ENCODE measurements at regions not wholly inside any gene's neighbourhood (a gene's known extent, or its start where the extent isn't known, plus 50 kb on each side); places are given as distances from the start of the nearest gene placed in this dataset.

DNA sequence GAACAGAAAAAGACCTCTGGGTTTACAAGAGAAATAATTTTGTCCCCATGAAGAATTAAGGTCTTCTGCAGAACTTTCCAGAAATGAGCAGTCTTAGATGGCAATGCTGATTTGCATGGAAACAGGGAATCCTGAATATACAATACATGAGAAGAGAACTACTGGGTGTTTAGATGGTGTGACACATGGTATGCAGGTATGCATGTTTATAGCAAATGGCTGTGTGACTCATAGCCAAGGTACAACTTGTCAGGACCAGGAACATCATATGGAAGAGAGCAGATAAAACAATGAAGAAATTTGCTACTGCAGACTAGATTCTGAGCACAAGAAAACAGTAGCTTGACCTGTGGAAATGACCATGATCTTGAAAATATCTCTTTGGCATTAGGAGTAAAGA, 907.8 kb downstream of the GATA3 start:
- TF ChIP-seq, protein P1, sequence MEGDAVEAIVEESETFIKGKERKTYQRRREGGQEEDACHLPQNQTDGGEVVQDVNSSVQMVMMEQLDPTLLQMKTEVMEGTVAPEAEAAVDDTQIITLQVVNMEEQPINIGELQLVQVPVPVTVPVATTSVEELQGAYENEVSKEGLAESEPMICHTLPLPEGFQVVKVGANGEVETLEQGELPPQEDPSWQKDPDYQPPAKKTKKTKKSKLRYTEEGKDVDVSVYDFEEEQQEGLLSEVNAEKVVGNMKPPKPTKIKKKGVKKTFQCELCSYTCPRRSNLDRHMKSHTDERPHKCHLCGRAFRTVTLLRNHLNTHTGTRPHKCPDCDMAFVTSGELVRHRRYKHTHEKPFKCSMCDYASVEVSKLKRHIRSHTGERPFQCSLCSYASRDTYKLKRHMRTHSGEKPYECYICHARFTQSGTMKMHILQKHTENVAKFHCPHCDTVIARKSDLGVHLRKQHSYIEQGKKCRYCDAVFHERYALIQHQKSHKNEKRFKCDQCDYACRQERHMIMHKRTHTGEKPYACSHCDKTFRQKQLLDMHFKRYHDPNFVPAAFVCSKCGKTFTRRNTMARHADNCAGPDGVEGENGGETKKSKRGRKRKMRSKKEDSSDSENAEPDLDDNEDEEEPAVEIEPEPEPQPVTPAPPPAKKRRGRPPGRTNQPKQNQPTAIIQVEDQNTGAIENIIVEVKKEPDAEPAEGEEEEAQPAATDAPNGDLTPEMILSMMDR (IDR thresholded peaks at IDR 0.05) = no peak
- no peak for TF ChIP-seq POLR2A (IDR thresholded peaks at IDR 0.05)
